Lung (tissue), 11 donors: ENCODE measurements at regions not wholly inside any gene's neighbourhood (a gene's known extent, or its start where the extent isn't known, plus 50 kb on each side); places are given as distances from the start of the nearest gene placed in this dataset.

Experiments
- ATAC-seq: fragments of 200-7000 bp; cut with Tn5 transposase; one replicate; pipeline ENCODE4 v1.9.1; 2020; ENCODE audit warnings: moderate number of reproducible peaks; ENCODE audit not compliant: insufficient read depth, low FRiP score
- DNase-seq, 3 donors: peaks; one replicate each; pipeline ENCODE4 v3.0.0-alpha.2; 2013 to 2017
- H3K27ac ChIP-seq, 2 donors: one replicate each; pipeline ENCODE4 v1.5.1; 2013; ENCODE audit warnings: mild to moderate bottlenecking in 2 of 2, moderate library complexity in 2 of 2, control low read depth in 1 of 2, inconsistent platforms in 1 of 2, low read depth in 1 of 2, low read length in 1 of 2
- H3K27me3 ChIP-seq, 3 donors: one replicate each; pipeline ENCODE4 v1.5.1; 2013; ENCODE audit warnings: low read length in 2 of 3; ENCODE audit not compliant: control insufficient read depth in 3 of 3, insufficient read depth in 3 of 3
- H3K36me3 ChIP-seq, 4 donors: one replicate each; pipeline ENCODE4 v1.5.1; 2013; ENCODE audit warnings: low read length in 4 of 4, mild to moderate bottlenecking in 1 of 4, moderate library complexity in 1 of 4; ENCODE audit not compliant: control insufficient read depth in 4 of 4, insufficient read depth in 4 of 4
- H3K4me1 ChIP-seq, 5 donors: one replicate each; pipeline ENCODE4 v1.5.1; 2013; ENCODE audit warnings: low read length in 5 of 5, mild to moderate bottlenecking in 2 of 5, moderate library complexity in 1 of 5; ENCODE audit not compliant: control insufficient read depth in 5 of 5, insufficient read depth in 5 of 5
- H3K4me3 ChIP-seq: one replicate; pipeline ENCODE4 v1.5.1; 2013; ENCODE audit warnings: mild to moderate bottlenecking, control low read depth, moderate library complexity
- H3K9ac ChIP-seq, 2 donors: one replicate each; pipeline ENCODE4 v1.5.1; 2013; ENCODE audit warnings: low read length in 2 of 2, control low read depth in 1 of 2; ENCODE audit not compliant: insufficient read depth in 1 of 2
- H3K9me3 ChIP-seq, 4 donors: one replicate each; pipeline ENCODE4 v1.5.1; 2013; ENCODE audit warnings: low read length in 3 of 4, mild to moderate bottlenecking in 1 of 4, moderate library complexity in 1 of 4; ENCODE audit not compliant: control insufficient read depth in 4 of 4, insufficient read depth in 3 of 4
- CTCF ChIP-seq: IDR thresholded peaks from 2 replicates; pipeline ENCODE4 v1.5.1; 2012; ENCODE audit warnings: mild to moderate bottlenecking; ENCODE audit errors: control extremely low read depth, extremely low read depth
- WGBS, 2 donors: extraction: QIAGEN DNeasy Blood & Tissue Kit; methylation state at CpG; one replicate each; pipeline ENCODE4 v1.1.7; 2013; 5-methylcytosine and 5-hydroxymethylcytosine counted together
- donor health status: control.
- donor health status: control.
- donor health status: Bipolar disorder and iron deficiency.
- donor health status: healthy.
- donor health status: DM: yes; HTN: yes; CAD: no.

GRCh38 chr11:38577769-38578168 lies 1979.7 kb upstream of the RAG2 start:
- H3K4me3 ChIP-seq, result no peak overlapping the region
- no peaks in the 10 kb centered on the region for H3K4me1 ChIP-seq
- no peak overlapping the region for H3K27ac ChIP-seq
- H3K36me3 ChIP-seq, result no peaks in the 10 kb centered on the region
- no peak for TF ChIP-seq CTCF
- H3K9ac ChIP-seq, result no peak overlapping the region
- no peak for DNase-seq
- peaks cover 0 to 11% (median 4%) of the 10 kb centered on the region in 4 donors for H3K9me3 ChIP-seq
- no peak for ATAC-seq
- no peaks in the 10 kb centered on the region for H3K27me3 ChIP-seq

GRCh38 chr11:38562562-38562961 lies 1964.5 kb upstream of the RAG2 start:
- Histone ChIP-seq H3K27me3 (no peaks in the 10 kb centered on the region), H3K36me3 (no peaks in the 10 kb centered on the region), H3K9me3 (no peaks in the 10 kb centered on the region), H3K27ac (no peak overlapping the region), H3K4me3 (no peak overlapping the region), H3K9ac (no peak overlapping the region), H3K4me1 (no peaks in the 10 kb centered on the region)
- ATAC-seq (no peak), DNase-seq (no peak)
- 45 to 61% methylated on average over 3 of the region's 3 CpGs for WGBS, 2 donors
- no peak for TF ChIP-seq CTCF

GRCh38 chr11:38553148-38553547 lies 1955.1 kb upstream of the RAG2 start:
- DNase-seq (peak; percentile 19 to 82 (median 67)), ATAC-seq (no peak)
- Histone ChIP-seq H3K9me3 (no peaks in the 10 kb centered on the region), H3K36me3 (no peaks in the 10 kb centered on the region), H3K4me1 (no peaks in the 10 kb centered on the region), H3K27me3 (no peaks in the 10 kb centered on the region), H3K27ac (no peak overlapping the region), H3K4me3 (no peak overlapping the region), H3K9ac (no peak overlapping the region)
- no peak for TF ChIP-seq CTCF
- WGBS, 2 donors, result 58 to 73% methylated on average over 2 of the region's 2 CpGs

- no peak overlapping the region for H3K9ac ChIP-seq
- H3K27me3 ChIP-seq, result no peaks in the 10 kb centered on the region
- ATAC-seq (no peak), DNase-seq (no peak)
- no peak for TF ChIP-seq CTCF
- 62 to 71% methylated on average over 1 of the region's 1 CpG for WGBS, 2 donors
- H3K4me3 ChIP-seq, result no peak overlapping the region
- no peaks in the 10 kb centered on the region for H3K9me3 ChIP-seq
- H3K27ac ChIP-seq, result no peak overlapping the region
- no peaks in the 10 kb centered on the region for H3K36me3 ChIP-seq
- no peaks in the 10 kb centered on the region for H3K4me1 ChIP-seq
These were observed 1949.4 kb upstream of the RAG2 start for GRCh38 chr11:38547462-38547861.
